Endothelial cell of umbilical vein (primary cell): ENCODE measurements at regions not wholly inside any gene's neighbourhood (a gene's known extent, or its start where the extent isn't known, plus 50 kb on each side); places are given as distances from the start of the nearest gene placed in this dataset.

Source experiments
- POLR2AphosphoS5 ChIP-seq: IDR thresholded peaks from 2 replicates; pipeline ENCODE4 v1.6.1; 2012; ENCODE audit warnings: low read depth, mild to moderate bottlenecking, control low read depth, low read length, moderate library complexity; ENCODE audit not compliant: insufficient read depth
- TF ChIP-seq, protein P1 (sequence below), 2 donors: IDR thresholded peaks; 1 replicate in 1 of 2; 2 replicates in 1 of 2; pipeline ENCODE4 v1.5.1; 2011; ENCODE audit warnings: low read length in 2 of 2, mild to moderate bottlenecking in 2 of 2, moderate library complexity in 2 of 2, control low read depth in 1 of 2, inconsistent platforms in 1 of 2, low read depth in 1 of 2; ENCODE audit not compliant: insufficient read depth in 1 of 2; ENCODE audit errors: extremely low read depth in 1 of 2

DNA sequence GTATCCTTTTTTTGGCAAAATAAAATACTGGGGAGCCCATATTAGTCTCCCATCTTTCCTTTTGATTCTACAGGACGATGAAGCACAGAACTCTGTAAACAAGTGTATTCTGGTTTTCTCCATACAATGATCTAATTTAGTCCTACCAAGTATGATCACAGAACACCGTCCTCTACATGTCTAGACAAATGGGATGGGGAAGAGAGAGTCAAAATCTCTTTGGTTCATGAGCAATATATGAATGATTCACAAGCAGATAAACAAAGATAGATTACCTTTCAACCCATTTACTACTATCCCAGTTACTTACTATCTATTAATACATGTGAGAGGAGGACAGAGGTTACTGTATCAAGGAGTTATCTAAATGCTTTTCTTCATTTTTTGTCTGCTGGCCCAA lies 352.4 kb upstream of the ACVR2A start:
- TF ChIP-seq, protein P1, sequence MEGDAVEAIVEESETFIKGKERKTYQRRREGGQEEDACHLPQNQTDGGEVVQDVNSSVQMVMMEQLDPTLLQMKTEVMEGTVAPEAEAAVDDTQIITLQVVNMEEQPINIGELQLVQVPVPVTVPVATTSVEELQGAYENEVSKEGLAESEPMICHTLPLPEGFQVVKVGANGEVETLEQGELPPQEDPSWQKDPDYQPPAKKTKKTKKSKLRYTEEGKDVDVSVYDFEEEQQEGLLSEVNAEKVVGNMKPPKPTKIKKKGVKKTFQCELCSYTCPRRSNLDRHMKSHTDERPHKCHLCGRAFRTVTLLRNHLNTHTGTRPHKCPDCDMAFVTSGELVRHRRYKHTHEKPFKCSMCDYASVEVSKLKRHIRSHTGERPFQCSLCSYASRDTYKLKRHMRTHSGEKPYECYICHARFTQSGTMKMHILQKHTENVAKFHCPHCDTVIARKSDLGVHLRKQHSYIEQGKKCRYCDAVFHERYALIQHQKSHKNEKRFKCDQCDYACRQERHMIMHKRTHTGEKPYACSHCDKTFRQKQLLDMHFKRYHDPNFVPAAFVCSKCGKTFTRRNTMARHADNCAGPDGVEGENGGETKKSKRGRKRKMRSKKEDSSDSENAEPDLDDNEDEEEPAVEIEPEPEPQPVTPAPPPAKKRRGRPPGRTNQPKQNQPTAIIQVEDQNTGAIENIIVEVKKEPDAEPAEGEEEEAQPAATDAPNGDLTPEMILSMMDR (IDR thresholded peaks at IDR 0.05; ENCODE audit: extremely low read depth in 1 of 2, insufficient read depth in 1 of 2, low read depth in 1 of 2, low read length in 2 of 2): no peak
- TF ChIP-seq POLR2AphosphoS5: no peak
